PC-9 (cell line): ENCODE measurements at regions not wholly inside any gene's neighbourhood (a gene's known extent, or its start where the extent isn't known, plus 50 kb on each side); places are given as distances from the start of the nearest gene placed in this dataset.

Experiments used
- CTCF ChIP-seq: fragments of 200-600 bp; sonication (generic); conservative IDR thresholded peaks from 2 replicates; pipeline ENCODE4 v1.6.1; 2017; ENCODE audit warnings: mixed run types, antibody characterized with exemption, mild to moderate bottlenecking, moderate library complexity
- EZH2 ChIP-seq: fragments of 200-600 bp; sonication (generic); IDR thresholded peaks from 2 replicates; pipeline ENCODE4 v1.8.0; 2017; ENCODE audit warnings: antibody characterized with exemption, low read depth

- TF ChIP-seq CTCF (no peak), EZH2 (no peak)
Measured at GRCh38 chr10:63055705-63056104, 77.4 kb upstream of the NRBF2 start.
